ENCODE measurements at regions not wholly inside any gene's neighbourhood (a gene's known extent, or its start where the extent isn't known, plus 50 kb on each side); places are given as distances from the start of the nearest gene placed in this dataset.

GRCh38 chr2:138207074-138207930 lies 243.0 kb downstream of the HNMT start:
- Histone ChIP-seq H3K9ac (no peak overlapping the region), H3K4me2 (no peak overlapping the region), H3K9me3 (replicated peaks in 1 of 11) (no peaks in the 10 kb centered on the region), H3K27me3 (no peaks in the 10 kb centered on the region), H3K4me1 (no peaks in the 10 kb centered on the region), H3K27ac (no peak overlapping the region), H3K36me3 (no peaks in the 10 kb centered on the region), H3K4me3 (no peak overlapping the region), H4K20me1 (no peaks in the 10 kb centered on the region)
- TF ChIP-seq Cebpa-rat (IDR thresholded peaks at IDR 0.05) = no peak

- H3K27me3 ChIP-seq = no peaks in the 10 kb centered on the region
- H3K36me3 ChIP-seq = no peaks in the 10 kb centered on the region
- no peak overlapping the region for H3K4me3 ChIP-seq
- H3K9me3 ChIP-seq (replicated peaks in 1 of 11) = no peaks in the 10 kb centered on the region
- H3K4me1 ChIP-seq = no peaks in the 10 kb centered on the region
- no peak overlapping the region for H3K4me2 ChIP-seq
- no peaks in the 10 kb centered on the region for H4K20me1 ChIP-seq
- TF ChIP-seq Cebpa-rat (IDR thresholded peaks at IDR 0.05) = no peak
- no peak overlapping the region for H3K9ac ChIP-seq
- H3K27ac ChIP-seq = no peak overlapping the region
These were observed 244.7 kb downstream of the HNMT start for GRCh38 chr2:138209009-138209408.

GRCh38 chr2:138210487-138210886 lies 246.2 kb downstream of the HNMT start:
- H4K20me1 ChIP-seq = no peaks in the 10 kb centered on the region
- TF ChIP-seq Cebpa-rat (IDR thresholded peaks at IDR 0.05) = no peak

GRCh38 chr2:138212434-138212833 lies 248.2 kb downstream of the HNMT start:
- TF ChIP-seq Cebpa-rat (IDR thresholded peaks at IDR 0.05) = no peak
- Histone ChIP-seq H3K27ac (no peak overlapping the region), H3K9ac (no peak overlapping the region), H3K4me3 (no peak overlapping the region), H3K27me3 (no peaks in the 10 kb centered on the region), H3K36me3 (no peaks in the 10 kb centered on the region), H3K4me2 (no peak overlapping the region), H3K9me3 (replicated peaks in 1 of 11) (no peaks in the 10 kb centered on the region), H3K4me1 (no peaks in the 10 kb centered on the region), H4K20me1 (no peaks in the 10 kb centered on the region)

More at GRCh38 chr2:138210487-138210886, 246.2 kb downstream of the HNMT start:
- Histone ChIP-seq H3K27me3 (no peaks in the 10 kb centered on the region), H3K9ac (no peak overlapping the region), H3K4me1 (no peaks in the 10 kb centered on the region), H3K4me3 (no peak overlapping the region), H3K27ac (no peak overlapping the region; a peak in 1 of 22 replicates), H3K9me3 (replicated peaks in 1 of 11) (no peaks in the 10 kb centered on the region), H3K36me3 (no peaks in the 10 kb centered on the region), H3K4me2 (no peak overlapping the region)

GRCh38 chr2:138213084-138213483 lies 248.8 kb downstream of the HNMT start:
- Histone ChIP-seq H3K4me1 (no peaks in the 10 kb centered on the region), H3K27me3 (no peaks in the 10 kb centered on the region), H4K20me1 (no peaks in the 10 kb centered on the region), H3K9me3 (replicated peaks in 1 of 11) (no peaks in the 10 kb centered on the region), H3K27ac (no peak overlapping the region), H3K4me3 (no peak overlapping the region), H3K9ac (no peak overlapping the region), H3K4me2 (no peak overlapping the region), H3K36me3 (no peaks in the 10 kb centered on the region)
- TF ChIP-seq Cebpa-rat (IDR thresholded peaks at IDR 0.05) = no peak

GRCh38 chr2:138213624-138214023 lies 249.4 kb downstream of the HNMT start:
- H3K4me1 ChIP-seq = no peaks in the 10 kb centered on the region

GRCh38 chr2:138215958-138216357 lies 251.7 kb downstream of the HNMT start:
- no peak overlapping the region for H3K4me2 ChIP-seq
- H4K20me1 ChIP-seq = no peaks in the 10 kb centered on the region
- TF ChIP-seq Cebpa-rat (IDR thresholded peaks at IDR 0.05) = no peak
- H3K27me3 ChIP-seq = no peaks in the 10 kb centered on the region
- H3K4me3 ChIP-seq = no peak overlapping the region
- no peak overlapping the region for H3K9ac ChIP-seq
- H3K9me3 ChIP-seq (replicated peaks in 1 of 11) = no peaks in the 10 kb centered on the region
- no peaks in the 10 kb centered on the region for H3K4me1 ChIP-seq
- H3K36me3 ChIP-seq = no peaks in the 10 kb centered on the region
- H3K27ac ChIP-seq = no peak overlapping the region; a peak in 1 of 22 replicates

More at GRCh38 chr2:138213624-138214023, 249.4 kb downstream of the HNMT start:
- Histone ChIP-seq H4K20me1 (no peaks in the 10 kb centered on the region), H3K9me3 (replicated peaks in 1 of 11) (no peaks in the 10 kb centered on the region), H3K9ac (no peak overlapping the region), H3K4me2 (no peak overlapping the region), H3K36me3 (no peaks in the 10 kb centered on the region), H3K27me3 (no peaks in the 10 kb centered on the region), H3K4me3 (no peak overlapping the region), H3K27ac (no peak overlapping the region)
- no peak for TF ChIP-seq Cebpa-rat (IDR thresholded peaks at IDR 0.05)

GRCh38 chr2:138217975-138218374 lies 253.7 kb downstream of the HNMT start:
- H3K9me3 ChIP-seq (replicated peaks in 1 of 11) = no peaks in the 10 kb centered on the region
- H3K4me2 ChIP-seq = no peak overlapping the region
- H3K27me3 ChIP-seq = no peaks in the 10 kb centered on the region
- H3K27ac ChIP-seq = no peak overlapping the region
- no peaks in the 10 kb centered on the region for H4K20me1 ChIP-seq
- no peak overlapping the region for H3K9ac ChIP-seq
- TF ChIP-seq Cebpa-rat (IDR thresholded peaks at IDR 0.05) = no peak
- no peaks in the 10 kb centered on the region for H3K36me3 ChIP-seq
- H3K4me3 ChIP-seq = no peak overlapping the region
- H3K4me1 ChIP-seq = no peaks in the 10 kb centered on the region

GRCh38 chr2:138218397-138218796 lies 254.1 kb downstream of the HNMT start:
- no peak for TF ChIP-seq Cebpa-rat (IDR thresholded peaks at IDR 0.05)
- Histone ChIP-seq H3K9me3 (replicated peaks in 1 of 11) (no peaks in the 10 kb centered on the region), H3K4me2 (no peak overlapping the region), H3K4me3 (no peak overlapping the region), H3K9ac (no peak overlapping the region), H3K4me1 (no peaks in the 10 kb centered on the region), H3K36me3 (no peaks in the 10 kb centered on the region), H3K27ac (no peak overlapping the region), H3K27me3 (no peaks in the 10 kb centered on the region), H4K20me1 (no peaks in the 10 kb centered on the region)

GRCh38 chr2:138219961-138220360 lies 255.7 kb downstream of the HNMT start:
- Histone ChIP-seq H3K36me3 (no peaks in the 10 kb centered on the region), H3K4me2 (no peak overlapping the region), H3K9me3 (replicated peaks in 1 of 11) (no peaks in the 10 kb centered on the region), H3K9ac (no peak overlapping the region), H3K27ac (no peak overlapping the region), H4K20me1 (no peaks in the 10 kb centered on the region), H3K4me3 (no peak overlapping the region), H3K4me1 (no peaks in the 10 kb centered on the region), H3K27me3 (no peaks in the 10 kb centered on the region)
- TF ChIP-seq Cebpa-rat (IDR thresholded peaks at IDR 0.05) = no peak

Data from BLaER1 treated with 17β-estradiol and CSF1 and Interleukin-3, amounts not matched to agents 10 nM and 100 nM (cell line).